CD4-positive, CD25-positive, alpha-beta regulatory T cell (primary cell): ENCODE measurements at regions not wholly inside any gene's neighbourhood (a gene's known extent, or its start where the extent isn't known, plus 50 kb on each side); places are given as distances from the start of the nearest gene placed in this dataset.
"Not testable (repeated sequence)": the region's sequence is repeated elsewhere in the genome, so short reads cannot be mapped to it uniquely, and the experiment has no call there.

ENCODE experiments used
- ATAC-seq, 2 donors: fragments of 150-1000 bp; cut with Tn5 transposase; one replicate each; pipeline ENCODE4 v1.10.0; 2021; ENCODE audit warnings: low read depth in 2 of 2, moderate number of reproducible peaks in 2 of 2, moderate library complexity in 1 of 2
- DNase-seq, 3 donors: peaks; one replicate each; pipeline versions ENCODE4 v3.0.0 to v3.0.0-alpha.2; 2012 to 2022; ENCODE audit warnings: mixed read lengths in 1 of 3
- H3K27ac ChIP-seq: one replicate; pipeline ENCODE4 v1.7.0; 2013; ENCODE audit warnings: mild to moderate bottlenecking, low read length; ENCODE audit not compliant: insufficient read depth, poor library complexity, severe bottlenecking
- H3K27me3 ChIP-seq: one replicate; pipeline ENCODE4 v1.7.0; 2013; ENCODE audit warnings: low read length; ENCODE audit not compliant: control insufficient read depth, insufficient read depth
- H3K36me3 ChIP-seq: one replicate; pipeline ENCODE4 v1.7.0; 2013; ENCODE audit warnings: mild to moderate bottlenecking, low read length, moderate library complexity; ENCODE audit not compliant: control insufficient read depth, insufficient read depth
- H3K4me1 ChIP-seq: 2 replicates; pipeline ENCODE4 v1.7.0; 2013; ENCODE audit warnings: mild to moderate bottlenecking, low read length; ENCODE audit not compliant: insufficient read depth, control insufficient read depth, poor library complexity, severe bottlenecking
- H3K4me3 ChIP-seq: one replicate; pipeline ENCODE4 v1.7.0; 2013; ENCODE audit warnings: low read depth, mild to moderate bottlenecking, low read length, moderate library complexity
- H3K9me3 ChIP-seq, 2 experiments: 1 replicate in 1 of 2; 2 replicates in 1 of 2; pipeline ENCODE4 v1.7.0; 2013; ENCODE audit warnings: low read length in 2 of 2, mild to moderate bottlenecking in 1 of 2, moderate library complexity in 1 of 2; ENCODE audit not compliant: control insufficient read depth in 2 of 2
- H3K27ac Mint-ChIP-seq, 3 donors: one replicate each; pipeline ENCODE4 v1.8.0; 2020 to 2022; ENCODE audit warnings: mild to moderate bottlenecking in 3 of 3, mixed read lengths in 3 of 3, moderate library complexity in 2 of 3
- H3K27me3 Mint-ChIP-seq: one replicate; pipeline ENCODE4 v1.8.0; 2022; ENCODE audit warnings: mild to moderate bottlenecking, mixed read lengths
- H3K36me3 Mint-ChIP-seq: one replicate; pipeline ENCODE4 v1.8.0; 2020; ENCODE audit warnings: mixed read lengths
- H3K4me1 Mint-ChIP-seq, 4 donors: one replicate each; pipeline ENCODE4 v1.8.0; 2020 to 2022; ENCODE audit warnings: mixed read lengths in 4 of 4, mild to moderate bottlenecking in 1 of 4
- H3K4me3 Mint-ChIP-seq, 4 donors: one replicate each; pipeline ENCODE4 v1.8.0; 2020 to 2022; ENCODE audit warnings: mild to moderate bottlenecking in 4 of 4, mixed read lengths in 4 of 4, moderate library complexity in 3 of 4
- H3K9me3 Mint-ChIP-seq, 7 donors: one replicate each; pipeline ENCODE4 v1.8.0; 2020 to 2022; ENCODE audit warnings: mixed read lengths in 7 of 7, mild to moderate bottlenecking in 3 of 7, moderate library complexity in 2 of 7

DNA sequence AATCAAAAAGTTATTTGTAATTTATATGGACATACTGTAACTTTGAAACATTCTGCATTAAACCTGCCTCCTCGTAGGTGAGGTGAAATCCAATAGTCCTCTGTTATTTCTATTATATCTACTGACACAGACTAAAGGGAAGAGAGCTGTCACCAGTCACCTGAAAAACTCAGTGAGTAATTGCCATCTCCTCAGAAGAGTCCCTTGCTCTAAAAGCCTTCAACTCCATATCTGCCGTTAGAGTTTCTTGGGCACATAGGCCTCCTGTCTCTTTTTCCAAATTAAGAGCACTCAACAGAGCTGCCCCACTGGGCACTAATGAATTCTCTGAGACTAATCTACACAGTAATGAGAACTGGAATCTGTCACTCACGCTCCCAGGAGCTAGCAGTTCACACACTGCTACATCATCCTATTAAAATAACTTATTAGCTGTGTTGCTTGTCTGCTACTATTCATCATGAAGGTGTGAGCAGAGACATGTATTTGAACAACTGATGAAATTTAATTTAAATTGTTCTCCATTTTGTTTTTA lies 67.3 kb upstream of the VCAN start:
- H3K27me3 Mint-ChIP-seq = peaks cover 6% of the 10 kb centered on the region
- H3K36me3 Mint-ChIP-seq = no peaks in the 10 kb centered on the region
- Histone ChIP-seq H3K9me3 (no peaks in the 10 kb centered on the region), H3K27ac (no peak overlapping the region), H3K4me3 (no peak overlapping the region), H3K27me3 (no peaks in the 10 kb centered on the region), H3K4me1 (no peaks in the 10 kb centered on the region), H3K36me3 (no peaks in the 10 kb centered on the region)
- DNase-seq (no peak), ATAC-seq (no peak)
- peaks cover 0 to 5% (median 0%) of the 10 kb centered on the region in 7 donors for H3K9me3 Mint-ChIP-seq
- peaks cover 0 to 7% (median 3%) of the 10 kb centered on the region in 4 donors for H3K4me1 Mint-ChIP-seq
- H3K27ac Mint-ChIP-seq = no peak overlapping the region
- H3K4me3 Mint-ChIP-seq = no peak overlapping the region

DNA sequence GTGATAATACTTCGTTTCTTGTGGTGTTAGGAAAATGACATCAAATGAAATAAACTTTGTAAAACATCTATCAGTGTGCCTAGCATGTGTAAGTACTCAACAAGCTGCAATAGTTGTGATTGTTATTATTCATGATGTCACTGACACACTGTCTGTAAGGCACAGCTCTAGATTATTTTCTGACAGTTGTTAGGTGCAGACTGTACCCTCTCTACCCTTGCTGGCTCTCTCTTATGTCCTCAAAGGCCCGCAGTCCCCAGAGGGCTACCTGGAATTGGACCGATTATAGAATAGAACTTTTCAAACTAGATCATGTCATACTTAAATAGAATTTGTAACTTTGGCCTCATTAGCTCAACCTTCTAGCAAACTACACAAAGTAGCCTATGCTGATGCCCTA lies 65.9 kb upstream of the VCAN start:
- Histone ChIP-seq H3K27me3 (no peaks in the 10 kb centered on the region), H3K27ac (no peak overlapping the region), H3K36me3 (no peaks in the 10 kb centered on the region), H3K4me3 (no peak overlapping the region), H3K4me1 (no peaks in the 10 kb centered on the region), H3K9me3 (no peaks in the 10 kb centered on the region)
- Mint-ChIP-seq H3K36me3 (no peaks in the 10 kb centered on the region), H3K4me1 (peaks cover 0 to 7% (median 3%) of the 10 kb centered on the region in 4 donors), H3K27me3 (peaks cover 6% of the 10 kb centered on the region), H3K27ac (no peak overlapping the region), H3K4me3 (no peak overlapping the region), H3K9me3 (peaks cover 0 to 18% (median 6%) of the 10 kb centered on the region in 7 donors)
- ATAC-seq (no peak), DNase-seq (no peak)

DNA sequence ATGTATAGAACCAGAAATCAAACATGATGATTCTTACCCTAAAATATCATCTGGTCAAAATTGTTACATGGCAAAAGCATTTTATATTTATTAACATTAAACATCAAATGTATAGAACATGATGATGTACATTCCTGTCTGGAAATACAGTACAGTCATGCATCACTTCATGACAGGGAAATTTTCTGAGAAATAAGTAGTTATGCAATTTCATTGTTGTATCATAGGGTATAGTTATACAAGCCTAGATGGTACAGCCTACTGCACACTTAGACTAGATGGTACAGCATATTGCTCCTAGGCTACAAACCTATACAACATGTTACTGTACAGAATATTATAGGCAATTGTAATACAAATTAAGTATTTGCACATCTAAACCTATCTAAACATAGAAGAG lies 64.6 kb upstream of the VCAN start:
- Histone ChIP-seq H3K36me3 (no peaks in the 10 kb centered on the region), H3K9me3 (no peaks in the 10 kb centered on the region), H3K27ac (no peak overlapping the region), H3K4me1 (no peaks in the 10 kb centered on the region), H3K4me3 (no peak overlapping the region), H3K27me3 (no peaks in the 10 kb centered on the region)
- H3K36me3 Mint-ChIP-seq = no peaks in the 10 kb centered on the region
- H3K27ac Mint-ChIP-seq = no peak overlapping the region
- H3K9me3 Mint-ChIP-seq = peaks cover 0 to 18% (median 7%) of the 10 kb centered on the region in 7 donors
- no peak overlapping the region for H3K4me3 Mint-ChIP-seq
- DNase-seq = no peak
- peaks cover 6% of the 10 kb centered on the region for H3K27me3 Mint-ChIP-seq
- no peaks in the 10 kb centered on the region for H3K4me1 Mint-ChIP-seq
- ATAC-seq = no peak

DNA sequence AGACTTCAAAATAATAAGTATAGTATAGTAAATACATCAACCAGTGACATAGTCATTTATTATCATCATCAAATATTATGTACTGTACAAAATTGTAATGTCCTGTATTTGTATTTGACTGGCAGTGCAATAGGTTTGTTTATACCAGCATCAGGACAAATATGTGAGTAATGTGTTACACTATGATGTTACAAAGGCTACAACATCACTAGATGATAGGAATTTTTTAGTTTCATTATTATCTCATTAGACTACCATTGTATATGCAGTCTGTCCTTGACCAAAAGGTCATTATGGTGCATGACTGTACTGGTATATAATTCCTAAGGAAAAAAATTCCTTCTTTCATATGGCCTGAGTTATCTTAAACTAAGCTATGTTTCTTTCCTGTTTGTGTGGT lies 63.6 kb upstream of the VCAN start:
- Histone ChIP-seq H3K27me3 (no peaks in the 10 kb centered on the region), H3K4me3 (no peak overlapping the region), H3K36me3 (no peaks in the 10 kb centered on the region), H3K4me1 (no peaks in the 10 kb centered on the region), H3K27ac (no peak overlapping the region), H3K9me3 (no peaks in the 10 kb centered on the region)
- Mint-ChIP-seq H3K9me3 (peaks cover 0 to 18% (median 7%) of the 10 kb centered on the region in 7 donors), H3K27me3 (peaks cover 6% of the 10 kb centered on the region), H3K36me3 (no peaks in the 10 kb centered on the region), H3K27ac (no peak overlapping the region), H3K4me3 (no peak overlapping the region), H3K4me1 (no peaks in the 10 kb centered on the region)
- no peak for DNase-seq
- no peak for ATAC-seq

DNA sequence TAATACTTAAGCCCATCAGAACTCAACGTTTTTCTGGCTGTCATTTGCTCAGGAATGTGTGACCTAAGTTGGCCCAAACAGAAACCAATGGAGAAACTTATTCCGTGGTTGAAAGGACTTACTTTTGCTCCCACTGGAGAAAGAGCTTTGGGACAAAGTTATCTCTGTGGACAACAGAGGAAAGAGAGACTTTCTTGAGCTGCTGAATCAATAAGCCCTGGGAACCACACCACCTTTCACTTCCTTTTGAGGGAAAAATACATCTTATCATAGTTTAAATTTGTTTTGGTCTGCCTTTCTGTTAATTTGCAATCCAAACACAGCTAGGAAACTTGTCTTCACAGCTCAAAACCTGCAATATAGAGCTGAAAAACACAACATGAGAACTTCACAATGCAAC lies 62.8 kb upstream of the VCAN start:
- no peak overlapping the region for H3K27ac ChIP-seq
- H3K36me3 ChIP-seq = no peaks in the 10 kb centered on the region
- DNase-seq = no peak
- H3K4me3 Mint-ChIP-seq = no peak overlapping the region
- H3K4me1 Mint-ChIP-seq = no peaks in the 10 kb centered on the region
- no peaks in the 10 kb centered on the region for H3K9me3 ChIP-seq
- no peaks in the 10 kb centered on the region for H3K36me3 Mint-ChIP-seq
- no peak overlapping the region for H3K27ac Mint-ChIP-seq
- no peaks in the 10 kb centered on the region for H3K4me1 ChIP-seq
- H3K4me3 ChIP-seq = no peak overlapping the region
- H3K9me3 Mint-ChIP-seq = peaks cover 0 to 18% (median 7%) of the 10 kb centered on the region in 7 donors
- H3K27me3 ChIP-seq = no peaks in the 10 kb centered on the region
- no peak for ATAC-seq
- H3K27me3 Mint-ChIP-seq = peaks cover 6% of the 10 kb centered on the region

DNA sequence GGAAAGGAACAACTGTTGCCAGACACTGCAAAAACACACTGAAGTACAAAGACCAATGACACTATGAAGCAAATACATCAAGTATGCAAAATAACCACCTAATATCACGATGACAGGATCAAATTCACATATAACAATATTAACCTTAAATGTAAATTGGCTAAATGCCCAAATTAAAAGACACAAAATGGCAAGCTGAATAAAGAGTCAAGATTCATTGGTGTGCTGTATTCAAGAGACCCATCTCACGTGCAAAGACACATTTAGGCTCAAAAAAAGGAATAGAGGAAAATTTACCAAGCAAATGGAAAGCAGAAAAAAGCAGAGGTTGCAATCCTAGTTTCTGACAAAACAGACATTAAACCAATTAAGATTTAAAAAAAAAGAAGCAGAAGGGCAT lies 61.8 kb upstream of the VCAN start:
- ATAC-seq, H3K4me1 ChIP-seq, H3K36me3 ChIP-seq, H3K4me3 ChIP-seq, H3K27me3 Mint-ChIP-seq, H3K27me3 ChIP-seq, DNase-seq, H3K36me3 Mint-ChIP-seq, H3K4me1 Mint-ChIP-seq, H3K27ac Mint-ChIP-seq, H3K9me3 ChIP-seq, H3K27ac ChIP-seq: not testable (repeated sequence)
- Mint-ChIP-seq H3K9me3 (peaks cover 0 to 18% (median 7%) of the 10 kb centered on the region in 7 donors), H3K4me3 (peak overlapping the region in 1 of 4 donors; percentile 27)

DNA sequence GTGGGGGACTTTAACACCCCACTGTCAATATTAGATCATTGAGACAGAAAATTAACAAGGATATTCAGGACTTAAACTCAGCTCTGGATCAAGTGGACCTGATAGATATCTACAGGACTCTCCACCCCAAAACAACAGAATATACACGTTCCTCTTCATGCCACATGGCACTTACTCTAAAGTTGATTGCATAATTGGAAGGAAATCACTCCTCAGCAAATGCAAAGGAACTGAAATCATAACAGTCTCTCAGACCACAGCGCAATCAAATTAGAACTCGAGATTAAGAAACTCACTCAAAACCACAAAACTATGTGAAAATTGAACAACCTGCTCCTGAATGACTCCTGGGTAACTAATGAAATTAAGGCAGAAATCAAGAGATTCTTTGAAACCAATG lies 61.2 kb upstream of the VCAN start:
- not testable (repeated sequence) for ATAC-seq, H3K4me1 Mint-ChIP-seq, H3K36me3 Mint-ChIP-seq, H3K27me3 Mint-ChIP-seq, H3K27ac ChIP-seq, H3K27me3 ChIP-seq, H3K36me3 ChIP-seq, H3K4me3 ChIP-seq, DNase-seq, H3K9me3 ChIP-seq, H3K4me3 Mint-ChIP-seq, H3K27ac Mint-ChIP-seq, H3K4me1 ChIP-seq
- peaks cover 0 to 18% (median 7%) of the 10 kb centered on the region in 7 donors for H3K9me3 Mint-ChIP-seq

DNA sequence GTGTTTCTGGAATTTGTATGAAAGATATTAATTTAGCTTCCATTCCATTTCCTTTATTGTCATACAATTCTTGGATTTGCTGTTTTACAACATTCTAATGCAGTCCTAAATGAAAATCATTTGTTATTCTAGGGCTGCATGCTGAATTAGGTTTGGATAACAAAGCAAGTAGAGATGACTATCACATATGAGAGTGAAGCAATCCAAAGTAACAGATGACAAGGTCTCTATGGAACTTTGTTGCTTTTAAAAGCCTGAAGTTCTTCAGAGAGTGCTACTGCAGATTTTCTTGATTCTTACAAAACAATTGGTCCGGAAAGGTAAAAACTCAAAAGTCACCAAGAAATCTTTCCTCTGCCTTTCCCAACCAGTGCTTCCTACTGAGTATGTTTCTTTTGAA lies 56.9 kb upstream of the VCAN start:
- Mint-ChIP-seq H3K9me3 (peaks cover 0 to 10% (median 5%) of the 10 kb centered on the region in 7 donors), H3K27me3 (no peaks in the 10 kb centered on the region), H3K4me1 (no peaks in the 10 kb centered on the region), H3K36me3 (no peaks in the 10 kb centered on the region), H3K27ac (no peak overlapping the region), H3K4me3 (no peak overlapping the region)
- Histone ChIP-seq H3K4me3 (no peak overlapping the region), H3K27ac (no peak overlapping the region), H3K9me3 (no peaks in the 10 kb centered on the region), H3K4me1 (no peaks in the 10 kb centered on the region), H3K36me3 (no peaks in the 10 kb centered on the region), H3K27me3 (no peaks in the 10 kb centered on the region)
- ATAC-seq (no peak), DNase-seq (no peak)
